Mucosa of descending colon (tissue), 3 donors: ENCODE measurements at regions not wholly inside any gene's neighbourhood (a gene's known extent, or its start where the extent isn't known, plus 50 kb on each side); places are given as distances from the start of the nearest gene placed in this dataset.

Experiments
- ATAC-seq: fragments of 200-7000 bp; cut with Tn5 transposase; one replicate; pipeline ENCODE4 v1.9.1; 2020; ENCODE audit warnings: mild to moderate bottlenecking, moderate library complexity
- DNase-seq, 3 donors: peaks; one replicate each; pipeline ENCODE4 v3.0.0-alpha.2; 2020
- H3K36me3 ChIP-seq: fragments of 200-600 bp; one replicate; pipeline ENCODE4 v1.8.0; 2021; ENCODE audit warnings: low read depth, mild to moderate bottlenecking
- H3K4me1 ChIP-seq: fragments of 200-600 bp; one replicate; pipeline ENCODE4 v1.8.0; 2021; ENCODE audit warnings: low read depth, mild to moderate bottlenecking
- H3K4me3 ChIP-seq: fragments of 200-600 bp; one replicate; pipeline ENCODE4 v1.8.0; 2021; ENCODE audit warnings: mild to moderate bottlenecking
- H3K9me3 ChIP-seq: fragments of 200-600 bp; one replicate; pipeline ENCODE4 v1.8.0; 2021; ENCODE audit warnings: mild to moderate bottlenecking
- CTCF ChIP-seq: fragments of 200-600 bp; IDR thresholded peaks from one replicate; pipeline ENCODE4 v1.8.0; 2022; ENCODE audit warnings: antibody characterized with exemption, mild to moderate bottlenecking
- intact Hi-C, 2 donors: fragments of 100-400 bp; cut with DNase I in 1 of 2; cut with micrococcal nuclease in 1 of 2; formaldehyde crosslinking; loops; one replicate each; pipeline versions ENCODE4 v1.11.0 to v1.11.1; 2022; cut with DNase I, micrococcal nuclease
- donor health status: DM: no; HTN: no; CAD: no; lungs with moderate emphysema.
- donor health status: DM: no; HTN: no; CAD: no.
- donor health status: DM: no; HTN: yes; CAD: no.

- intact Hi-C loops = no loop called here
- peak; percentile 77 for ATAC-seq
These were observed 242.7 kb downstream of the BCOR start for GRCh38 chrX:39854772-39855747.

DNA sequence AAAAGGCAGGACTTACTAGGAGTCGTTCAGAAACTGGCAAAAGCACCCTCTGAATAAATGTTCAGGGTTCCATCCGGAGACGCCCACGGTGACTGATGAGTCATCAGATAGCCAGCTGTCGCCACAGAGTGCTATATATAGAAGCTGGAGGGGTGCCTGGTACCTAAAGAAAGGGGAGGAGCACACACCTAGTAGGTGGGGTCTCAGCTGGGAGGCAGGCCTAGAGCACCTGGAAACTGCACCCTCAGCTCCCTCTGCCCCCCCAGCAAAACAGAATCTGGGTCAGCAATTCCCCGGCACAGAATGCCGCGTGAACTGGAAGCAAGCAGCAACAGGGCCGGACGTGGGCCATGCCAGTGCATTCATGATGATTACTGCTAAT lies 242.0 kb downstream of the BCOR start:
- Histone ChIP-seq H3K4me3 (no peak overlapping the region), H3K36me3 (no peaks in the 10 kb centered on the region), H3K4me1 (no peaks in the 10 kb centered on the region), H3K9me3 (no peaks in the 10 kb centered on the region)
- DNase-seq (peak; percentile 43 to 73 (median 62)), ATAC-seq (peak; percentile 84)
- TF ChIP-seq CTCF = no peak
- intact Hi-C loops = no loop called here

More at GRCh38 chrX:39854772-39855747, 242.7 kb downstream of the BCOR start:
- DNase-seq = peak in 1 of 3 donors; percentile 37
- Histone ChIP-seq H3K36me3 (no peaks in the 10 kb centered on the region), H3K4me3 (no peak overlapping the region), H3K9me3 (no peaks in the 10 kb centered on the region), H3K4me1 (no peaks in the 10 kb centered on the region)
- no peak for TF ChIP-seq CTCF

GRCh38 chrX:39856472-39857121 lies 241.2 kb downstream of the BCOR start:
- H3K4me1 ChIP-seq = no peaks in the 10 kb centered on the region
- no peaks in the 10 kb centered on the region for H3K36me3 ChIP-seq
- ATAC-seq = no peak
- no peak overlapping the region for H3K4me3 ChIP-seq
- no peak for TF ChIP-seq CTCF
- intact Hi-C loops = no loop called here
- DNase-seq = no peak
- no peaks in the 10 kb centered on the region for H3K9me3 ChIP-seq

DNA sequence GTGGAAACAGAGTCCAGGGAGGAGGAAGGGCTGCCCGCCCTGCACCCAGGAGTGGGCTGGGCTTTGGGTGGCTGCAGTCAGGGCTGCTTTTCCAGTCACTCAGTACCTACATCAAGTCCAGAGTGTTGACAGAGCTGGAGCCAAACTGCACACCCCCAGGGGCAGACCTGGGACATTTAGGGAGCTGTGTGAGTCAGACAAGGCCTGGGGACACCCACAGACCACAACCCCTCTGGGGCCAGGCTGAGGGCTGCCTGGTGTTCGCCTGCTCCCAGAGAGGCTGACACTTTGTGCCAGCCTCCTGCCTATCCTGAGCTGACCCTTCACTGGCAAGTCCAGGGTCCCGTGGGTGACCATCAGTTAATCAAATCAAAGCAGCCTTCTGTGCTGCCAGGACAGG lies 240.0 kb downstream of the BCOR start:
- H3K36me3 ChIP-seq = no peaks in the 10 kb centered on the region
- intact Hi-C loops = no loop called here
- no peak for DNase-seq
- no peak for ATAC-seq
- H3K9me3 ChIP-seq = no peaks in the 10 kb centered on the region
- H3K4me1 ChIP-seq = no peaks in the 10 kb centered on the region
- no peak overlapping the region for H3K4me3 ChIP-seq
- TF ChIP-seq CTCF = no peak

- no peaks in the 10 kb centered on the region for H3K9me3 ChIP-seq
- H3K4me3 ChIP-seq = no peak overlapping the region
- no peak for TF ChIP-seq CTCF
- no peaks in the 10 kb centered on the region for H3K4me1 ChIP-seq
- intact Hi-C loops = no loop called here
- no peaks in the 10 kb centered on the region for H3K36me3 ChIP-seq
- peak; percentile 46 for ATAC-seq
- peak; percentile 20 to 60 (median 28) for DNase-seq
These were observed 237.5 kb downstream of the BCOR start for GRCh38 chrX:39859991-39860861.
